T-helper 2 cell treated with Interferon-gamma antibody and Interleukin-4, amounts not matched to agents 5 μg/mL and 100 μg/mL, for 36 hours (primary cell): ENCODE measurements at regions not wholly inside any gene's neighbourhood (a gene's known extent, or its start where the extent isn't known, plus 50 kb on each side); places are given as distances from the start of the nearest gene placed in this dataset.
"Not testable (repeated sequence)": the region's sequence is repeated elsewhere in the genome, so short reads cannot be mapped to it uniquely, and the experiment has no call there.

ENCODE experiments used
- DNase-seq: peaks from one replicate; pipeline ENCODE4 v3.0.0; 2021; ENCODE audit warnings: low spot score
- H3K27ac Mint-ChIP-seq: one replicate; pipeline ENCODE4 v1.8.0; 2021; ENCODE audit warnings: mild to moderate bottlenecking, mixed read lengths
- H3K27me3 Mint-ChIP-seq: one replicate; pipeline ENCODE4 v1.8.0; 2021; ENCODE audit warnings: low read depth, mixed read lengths
- H3K36me3 Mint-ChIP-seq: one replicate; pipeline ENCODE4 v1.8.0; 2021; ENCODE audit warnings: low read depth, mixed read lengths
- H3K4me1 Mint-ChIP-seq: one replicate; pipeline ENCODE4 v1.8.0; 2021; ENCODE audit warnings: low read depth, mixed read lengths
- H3K4me3 Mint-ChIP-seq: one replicate; pipeline ENCODE4 v1.8.0; 2022; ENCODE audit warnings: mild to moderate bottlenecking, moderate library complexity, mixed read lengths
- H3K9me3 Mint-ChIP-seq: one replicate; pipeline ENCODE4 v1.8.0; 2021; ENCODE audit warnings: mixed read lengths

DNA sequence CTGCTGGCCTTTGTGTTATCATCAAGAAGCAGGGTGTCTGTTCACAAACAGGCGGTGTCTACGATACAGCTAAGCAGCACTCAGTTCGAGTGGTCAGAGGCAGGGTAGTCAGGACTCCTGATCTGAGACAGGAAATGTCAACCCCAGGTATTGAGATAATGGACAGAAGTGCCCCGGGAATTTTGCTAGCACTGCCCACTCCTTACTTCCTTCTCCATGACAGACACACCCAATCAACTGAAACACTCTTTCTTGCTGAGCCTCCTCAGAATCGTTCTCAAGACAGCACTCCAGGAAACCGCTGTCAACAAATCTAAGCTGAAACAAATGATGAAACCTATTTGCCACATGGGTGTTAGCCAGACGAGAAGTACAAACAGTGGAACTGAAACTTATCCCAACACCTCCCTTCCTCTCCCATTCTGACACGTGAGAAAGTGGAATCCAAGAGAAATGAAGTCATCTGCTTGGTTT is 109.3 kb downstream of the GTF2IRD2B start:
- H3K9me3 Mint-ChIP-seq, H3K36me3 Mint-ChIP-seq, H3K27me3 Mint-ChIP-seq, H3K4me3 Mint-ChIP-seq, DNase-seq, H3K27ac Mint-ChIP-seq, H3K4me1 Mint-ChIP-seq: not testable (repeated sequence)

DNA sequence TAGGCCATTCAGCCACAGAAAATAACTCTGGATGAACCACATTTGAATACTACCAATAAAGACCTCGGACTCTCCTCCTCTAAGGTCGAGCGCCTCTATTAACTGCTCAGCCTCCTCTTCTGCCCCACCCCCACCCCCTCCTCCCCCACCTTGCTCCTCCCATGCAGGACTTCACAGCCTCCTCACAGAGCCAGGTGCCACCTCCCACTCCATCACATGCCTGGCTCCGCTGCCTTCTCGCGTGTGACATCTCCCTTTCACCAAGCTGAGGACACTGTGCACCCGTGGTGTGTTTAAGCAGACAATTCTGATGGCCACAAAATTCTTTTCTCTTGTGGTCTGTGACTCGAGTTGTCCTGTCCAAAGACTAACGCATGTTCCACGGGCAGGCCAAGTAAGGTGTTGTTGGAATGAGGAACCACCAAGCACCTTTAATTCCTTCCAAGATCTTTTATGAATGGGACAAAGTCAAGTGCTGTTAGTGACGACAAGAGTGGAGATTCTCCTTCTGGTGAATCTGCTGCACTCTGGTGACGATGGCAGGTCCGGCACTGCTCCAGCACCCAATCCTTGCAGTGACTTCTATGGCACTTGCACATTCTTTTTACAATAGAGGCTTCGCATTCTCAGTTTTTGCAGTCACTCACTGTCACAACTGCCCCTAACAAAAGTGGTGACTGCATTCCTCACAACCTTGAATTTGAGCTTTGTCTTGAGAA is 113.1 kb downstream of the GTF2IRD2B start:
- H3K4me3 Mint-ChIP-seq, H3K36me3 Mint-ChIP-seq, DNase-seq, H3K27me3 Mint-ChIP-seq, H3K4me1 Mint-ChIP-seq, H3K9me3 Mint-ChIP-seq, H3K27ac Mint-ChIP-seq: not testable (repeated sequence)

DNA sequence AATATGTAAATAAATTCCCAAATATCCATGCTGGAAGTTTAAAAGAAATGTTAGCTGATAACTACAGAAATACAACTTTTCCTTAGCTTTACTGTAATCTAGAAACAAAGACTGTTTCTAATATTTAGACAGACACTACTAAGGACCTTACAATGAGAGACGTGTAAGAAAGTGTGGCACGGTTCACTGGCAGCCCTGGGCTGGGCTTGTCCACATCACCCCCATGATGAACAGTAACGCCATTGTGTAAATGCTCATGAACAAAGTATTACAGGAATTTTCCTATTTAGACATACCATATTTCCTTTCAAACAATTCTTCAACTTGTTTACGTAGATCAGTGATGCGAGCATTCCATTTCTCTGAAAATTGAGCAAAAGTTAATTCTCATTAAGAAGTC is 123.1 kb downstream of the GTF2IRD2B start:
- H3K36me3 Mint-ChIP-seq, H3K27me3 Mint-ChIP-seq, DNase-seq, H3K9me3 Mint-ChIP-seq, H3K27ac Mint-ChIP-seq, H3K4me1 Mint-ChIP-seq, H3K4me3 Mint-ChIP-seq: not testable (repeated sequence)

DNA sequence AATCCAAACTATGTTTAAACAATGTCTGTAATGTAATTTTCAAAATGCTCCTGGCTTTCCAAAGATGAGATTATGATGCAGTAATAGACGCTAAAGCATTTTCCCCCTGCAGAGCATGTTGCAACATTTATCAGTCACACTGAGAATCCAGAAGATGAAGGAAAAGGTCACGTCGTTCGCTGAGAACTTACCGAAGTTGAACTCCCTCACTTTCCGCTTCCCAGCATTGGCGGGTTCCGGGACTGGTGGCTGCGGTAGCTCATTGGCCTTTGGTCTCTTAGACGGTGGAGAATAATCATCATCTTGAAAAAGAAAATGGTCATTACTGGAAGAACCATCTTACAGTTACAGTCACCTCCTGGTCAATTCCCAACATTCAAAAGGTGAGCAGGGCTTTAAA is 124.6 kb downstream of the GTF2IRD2B start:
- not testable (repeated sequence) for H3K4me3 Mint-ChIP-seq, H3K27ac Mint-ChIP-seq, H3K36me3 Mint-ChIP-seq, H3K4me1 Mint-ChIP-seq, DNase-seq, H3K27me3 Mint-ChIP-seq, H3K9me3 Mint-ChIP-seq

DNA sequence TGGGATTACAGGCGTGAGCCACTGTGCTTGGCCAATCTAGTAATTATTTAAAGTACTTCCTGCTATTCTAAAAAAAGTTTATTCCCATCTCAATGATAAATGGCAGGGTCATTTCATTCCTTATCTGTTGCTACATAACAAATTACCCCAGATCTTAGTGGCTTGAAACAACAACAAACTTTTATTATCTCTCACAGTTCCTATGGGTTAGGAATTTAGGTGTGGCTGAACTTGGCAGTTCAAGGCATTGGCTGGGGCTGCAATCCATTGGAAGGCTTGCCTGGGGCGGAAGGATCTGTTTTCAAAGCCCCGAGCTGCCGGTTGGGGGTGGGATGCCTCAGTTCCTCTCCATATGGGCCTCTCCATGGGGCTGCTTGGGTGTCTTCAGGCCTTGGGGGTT is 133.7 kb downstream of the GTF2IRD2B start:
- H3K4me1 Mint-ChIP-seq, H3K27ac Mint-ChIP-seq, H3K27me3 Mint-ChIP-seq, H3K9me3 Mint-ChIP-seq, DNase-seq, H3K4me3 Mint-ChIP-seq, H3K36me3 Mint-ChIP-seq: not testable (repeated sequence)

DNA sequence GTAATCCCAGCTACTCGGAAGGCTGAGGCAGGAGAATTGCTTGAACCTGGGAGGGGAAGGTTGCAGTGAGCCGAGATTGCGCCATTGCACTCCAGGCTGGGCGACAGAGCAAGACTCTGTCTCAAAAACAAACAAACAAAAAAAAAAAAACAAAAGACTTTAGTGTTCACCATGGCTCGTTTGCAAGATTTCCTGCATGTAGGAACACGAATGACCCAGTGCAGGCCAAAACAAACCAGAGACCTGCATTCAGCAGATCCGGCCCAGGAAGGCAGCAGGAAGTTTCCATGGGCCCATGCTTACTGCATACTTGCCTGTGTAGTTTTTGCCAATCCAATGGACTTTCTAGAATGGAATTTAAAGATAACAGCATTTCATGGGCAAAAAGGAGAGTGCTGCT is 137.2 kb downstream of the GTF2IRD2B start:
- not testable (repeated sequence) for H3K4me3 Mint-ChIP-seq, H3K9me3 Mint-ChIP-seq, H3K36me3 Mint-ChIP-seq, H3K27me3 Mint-ChIP-seq, DNase-seq, H3K27ac Mint-ChIP-seq, H3K4me1 Mint-ChIP-seq

DNA sequence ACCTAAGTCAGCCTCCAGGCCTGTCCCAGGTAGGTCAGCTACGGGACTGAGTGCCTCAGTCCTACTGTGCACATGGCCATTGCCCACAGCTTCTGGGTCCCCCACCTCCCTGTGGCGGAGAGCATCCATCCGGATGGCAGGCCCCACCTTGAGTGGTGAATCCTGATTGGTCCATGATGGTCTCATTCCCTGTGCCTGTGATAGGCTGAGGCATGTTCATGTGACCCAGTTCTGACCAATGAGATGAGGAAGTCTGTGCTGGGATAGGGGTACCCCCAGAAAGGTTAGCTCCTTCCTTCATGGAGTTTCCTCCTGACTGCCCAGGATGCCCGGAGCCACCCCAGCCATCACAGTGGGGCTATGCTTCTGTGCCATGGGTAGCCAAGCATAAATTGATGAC is 138.2 kb downstream of the GTF2IRD2B start:
- not testable (repeated sequence) for H3K27ac Mint-ChIP-seq, H3K4me1 Mint-ChIP-seq, DNase-seq, H3K9me3 Mint-ChIP-seq, H3K4me3 Mint-ChIP-seq, H3K36me3 Mint-ChIP-seq, H3K27me3 Mint-ChIP-seq

DNA sequence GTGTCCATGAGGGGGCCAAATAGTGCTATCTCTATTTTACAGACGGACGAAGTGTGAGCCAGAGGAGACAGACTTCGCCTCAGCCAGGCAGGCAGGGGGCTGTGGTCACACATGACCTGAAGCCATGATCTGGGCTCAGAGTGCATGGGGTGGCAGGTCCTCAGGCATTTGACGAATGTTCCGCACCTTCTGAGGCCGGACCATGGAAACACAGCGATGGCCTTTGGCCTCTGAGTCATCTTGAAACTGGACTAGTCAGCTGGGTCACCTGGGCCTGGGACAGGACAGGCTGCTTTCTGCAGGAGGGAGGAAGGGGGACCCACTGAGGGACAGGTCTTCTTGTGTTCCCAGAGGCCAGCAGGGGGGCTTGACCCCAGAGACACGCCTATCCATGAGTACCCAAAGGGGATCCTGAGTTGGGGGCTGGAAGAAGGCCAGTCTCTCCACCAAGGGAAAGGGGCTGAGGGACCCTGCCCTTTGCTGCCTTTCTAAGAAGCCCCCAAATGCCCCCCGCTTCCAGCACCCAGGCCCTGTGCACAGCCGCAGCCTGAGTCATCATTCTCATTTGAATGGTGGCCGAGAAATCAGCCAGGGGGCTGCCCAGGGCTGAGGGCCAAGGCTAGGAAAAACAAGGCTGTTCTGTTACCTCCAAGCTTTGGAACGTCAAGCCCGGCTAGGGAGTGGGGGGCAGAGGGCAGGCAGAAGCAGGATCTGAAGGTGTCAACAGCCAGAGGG is 142.9 kb downstream of the GTF2IRD2B start:
- not testable (repeated sequence) for H3K4me1 Mint-ChIP-seq, H3K36me3 Mint-ChIP-seq, H3K27ac Mint-ChIP-seq, DNase-seq, H3K27me3 Mint-ChIP-seq, H3K4me3 Mint-ChIP-seq, H3K9me3 Mint-ChIP-seq

DNA sequence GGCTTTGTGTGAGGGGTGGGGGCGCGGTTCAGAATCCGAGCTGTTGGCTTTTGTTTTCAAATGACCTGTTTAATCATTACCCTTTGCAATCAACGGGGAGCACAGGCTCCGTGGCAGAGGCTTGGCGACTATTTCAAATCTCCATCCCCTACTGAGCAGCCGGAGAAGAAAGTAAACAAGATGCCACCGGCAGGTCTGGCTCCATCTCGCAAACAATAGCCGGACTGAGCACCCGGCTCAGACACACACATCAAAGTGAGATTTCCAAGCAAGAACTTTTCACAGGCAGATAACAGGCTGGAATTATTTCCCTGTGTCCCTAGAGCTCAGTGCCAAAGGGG is 143.4 kb downstream of the GTF2IRD2B start:
- H3K36me3 Mint-ChIP-seq, result not testable (repeated sequence)

DNA sequence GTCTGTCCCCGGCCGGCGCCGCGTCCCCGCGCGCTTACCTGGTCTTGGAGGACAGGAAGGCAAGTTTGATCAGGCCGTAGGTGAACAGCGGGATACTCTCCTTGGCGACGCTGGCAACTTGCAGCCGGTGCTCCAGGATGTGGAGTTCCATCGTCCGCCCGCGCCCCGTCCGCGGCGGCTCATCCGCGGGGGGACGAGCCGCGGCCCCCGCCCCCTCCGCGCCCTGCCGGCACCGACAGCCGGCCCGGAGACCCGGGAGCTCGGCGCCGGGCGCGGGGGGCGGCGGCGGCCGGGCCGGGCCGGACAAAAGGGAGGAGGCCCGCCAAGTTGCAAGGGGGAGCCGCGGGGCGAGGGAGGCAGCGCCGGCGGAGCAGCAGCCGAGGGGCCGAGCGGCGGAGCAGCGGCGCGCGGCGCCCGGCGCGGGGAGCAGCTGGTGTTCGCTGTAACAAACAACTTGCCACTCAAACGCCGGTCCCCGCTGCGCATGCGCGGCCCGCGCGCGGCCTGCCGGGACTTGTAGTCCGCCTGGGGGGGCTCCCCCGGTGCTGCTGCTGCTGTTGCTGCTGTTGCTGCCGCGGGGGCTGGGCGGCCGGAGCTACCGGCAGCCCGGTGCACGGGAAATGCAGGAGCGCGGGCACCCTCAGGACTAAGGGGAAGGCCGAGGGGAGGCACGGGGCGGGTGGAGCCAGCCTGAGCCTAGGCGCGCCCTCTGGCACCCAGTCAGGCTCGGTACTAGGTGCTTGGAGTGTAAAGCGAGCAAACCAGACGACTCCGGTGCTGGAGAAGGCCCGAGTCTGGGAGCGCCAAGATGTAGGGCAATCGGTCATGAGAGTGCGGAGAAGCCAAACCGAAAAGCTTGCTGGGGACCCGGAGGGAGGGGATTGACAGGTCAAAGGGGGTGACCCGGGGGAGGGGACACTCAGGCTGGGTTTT is 145.1 kb downstream of the GTF2IRD2B start:
- not testable (repeated sequence) for H3K9me3 Mint-ChIP-seq, H3K36me3 Mint-ChIP-seq, H3K4me1 Mint-ChIP-seq, H3K27me3 Mint-ChIP-seq
- Mint-ChIP-seq H3K27ac (peak overlapping the region; percentile 41), H3K4me3 (peak overlapping the region; percentile 52)
- peak; percentile 75 for DNase-seq

More for the DNA sequence above, 143.4 kb downstream of the GTF2IRD2B start:
- not testable (repeated sequence) for H3K27ac Mint-ChIP-seq, H3K4me3 Mint-ChIP-seq, H3K27me3 Mint-ChIP-seq, H3K4me1 Mint-ChIP-seq, H3K9me3 Mint-ChIP-seq, DNase-seq

DNA sequence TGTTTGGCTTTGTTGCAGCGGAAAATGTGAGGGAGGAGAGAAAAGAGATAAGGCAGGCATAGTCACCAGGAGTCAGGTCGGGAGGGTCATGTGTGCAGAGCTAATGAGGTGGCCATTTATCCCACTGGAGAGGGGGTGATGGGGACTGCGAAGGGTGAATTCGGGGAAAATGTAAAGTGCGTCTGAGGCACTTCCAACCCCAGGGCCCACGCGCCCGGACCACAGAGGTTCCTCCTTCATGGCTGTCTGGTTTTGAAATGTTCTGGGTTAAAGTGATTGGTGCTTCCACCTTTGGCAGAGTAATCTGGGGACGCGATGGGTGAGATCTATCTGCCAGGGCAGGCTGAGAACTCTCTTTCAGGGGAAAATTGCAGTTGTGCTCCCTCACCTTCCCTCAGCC is 145.9 kb downstream of the GTF2IRD2B start:
- not testable (repeated sequence) for H3K27ac Mint-ChIP-seq, H3K9me3 Mint-ChIP-seq, H3K4me1 Mint-ChIP-seq, H3K36me3 Mint-ChIP-seq, DNase-seq, H3K27me3 Mint-ChIP-seq, H3K4me3 Mint-ChIP-seq

DNA sequence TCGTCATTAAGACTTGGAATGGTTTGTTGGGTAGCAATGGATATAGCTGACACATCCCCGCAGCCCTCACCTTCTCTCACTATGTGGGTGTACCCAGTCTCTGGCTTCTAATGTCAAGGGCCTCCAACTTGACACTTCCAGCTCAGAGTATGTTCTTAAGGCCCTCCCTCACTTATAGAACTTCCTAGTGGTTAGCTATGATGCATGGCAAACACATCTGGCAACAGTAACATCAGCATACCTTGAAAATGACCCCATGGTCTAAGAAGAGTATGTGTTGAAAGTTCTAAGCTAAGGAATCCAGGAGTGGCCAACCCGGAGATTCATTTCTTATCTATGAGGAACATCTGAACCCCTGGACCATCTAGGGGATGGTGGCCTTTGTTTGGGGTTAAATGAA is 151.2 kb downstream of the GTF2IRD2B start:
- H3K36me3 Mint-ChIP-seq, H3K9me3 Mint-ChIP-seq, DNase-seq, H3K27ac Mint-ChIP-seq, H3K27me3 Mint-ChIP-seq, H3K4me3 Mint-ChIP-seq, H3K4me1 Mint-ChIP-seq: not testable (repeated sequence)

DNA sequence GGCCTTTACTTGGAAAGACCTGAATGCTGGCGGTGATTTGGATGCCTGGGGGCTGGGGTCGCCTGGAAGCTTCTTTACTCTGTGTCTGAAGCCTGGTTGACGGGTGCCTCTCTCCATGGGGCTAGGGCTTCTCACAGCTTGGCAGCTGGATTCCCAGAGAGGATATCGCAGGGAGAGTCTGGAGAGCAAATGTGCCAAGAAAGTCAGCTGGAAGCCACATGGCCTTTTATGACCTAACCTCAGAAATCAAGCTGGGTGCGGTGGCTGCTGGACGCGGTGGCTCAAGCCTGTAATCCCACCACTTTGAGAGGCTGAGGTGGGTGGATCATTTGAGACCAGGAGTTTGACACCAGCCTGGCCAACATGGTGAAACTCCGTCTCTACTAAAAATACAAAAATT is 147.2 kb upstream of the TRIM73 start:
- not testable (repeated sequence) for H3K4me3 Mint-ChIP-seq, H3K9me3 Mint-ChIP-seq, H3K4me1 Mint-ChIP-seq

DNA sequence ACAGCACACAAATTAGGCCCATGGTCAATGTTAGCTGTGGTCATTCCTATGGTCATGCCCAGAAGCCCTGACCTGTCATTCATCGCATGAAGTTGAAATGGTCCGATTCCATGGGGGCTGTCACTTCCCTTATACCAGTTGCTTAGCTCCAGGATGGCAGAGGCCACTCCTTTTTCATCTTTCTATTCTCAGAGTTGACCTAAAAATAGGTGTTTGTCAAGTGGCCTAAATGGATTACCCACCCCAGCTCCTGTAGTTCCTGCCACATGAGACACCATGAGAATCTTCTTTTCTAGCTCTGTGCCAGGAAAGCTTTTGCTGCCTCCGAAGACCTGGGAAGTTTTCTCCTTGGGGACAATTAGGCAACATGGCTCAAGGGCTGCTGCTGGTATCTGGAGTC is 141.2 kb upstream of the TRIM73 start:
- not testable (repeated sequence) for H3K36me3 Mint-ChIP-seq, H3K27me3 Mint-ChIP-seq, H3K4me1 Mint-ChIP-seq, H3K27ac Mint-ChIP-seq, H3K4me3 Mint-ChIP-seq, H3K9me3 Mint-ChIP-seq, DNase-seq

More for the DNA sequence above, 147.2 kb upstream of the TRIM73 start:
- not testable (repeated sequence) for H3K27me3 Mint-ChIP-seq, H3K36me3 Mint-ChIP-seq, H3K27ac Mint-ChIP-seq, DNase-seq
